Spinal cord (tissue), 9 donors: ENCODE measurements at regions not wholly inside any gene's neighbourhood (a gene's known extent, or its start where the extent isn't known, plus 50 kb on each side); places are given as distances from the start of the nearest gene placed in this dataset.

Experiments used
- DNase-seq, 6 donors: peaks; one replicate each; pipeline versions ENCODE4 v3.0.0 to v3.0.0-alpha.2; 2013 to 2015; ENCODE audit warnings: low spot score in 6 of 6, low read depth in 4 of 6
- H3K27ac ChIP-seq: one replicate; pipeline ENCODE4 v1.5.1; 2013; ENCODE audit warnings: low read depth, low read length, control low read depth
- H3K27me3 ChIP-seq: one replicate; pipeline ENCODE4 v1.6.1; 2013; ENCODE audit warnings: low read length; ENCODE audit not compliant: control insufficient read depth, insufficient read depth
- H3K36me3 ChIP-seq: one replicate; pipeline ENCODE4 v1.6.1; 2013; ENCODE audit warnings: low read length; ENCODE audit not compliant: control insufficient read depth, insufficient read depth
- H3K4me1 ChIP-seq: one replicate; pipeline ENCODE4 v1.6.1; 2013; ENCODE audit warnings: low read length; ENCODE audit not compliant: control insufficient read depth, insufficient read depth
- H3K4me3 ChIP-seq: one replicate; pipeline ENCODE4 v1.5.1; 2013; ENCODE audit warnings: low read depth, low read length, control low read depth
- H3K9me3 ChIP-seq: one replicate; pipeline ENCODE4 v1.6.1; 2013; ENCODE audit warnings: low read length; ENCODE audit not compliant: control insufficient read depth, insufficient read depth
- WGBS: methylation state at CpG from one replicate; pipeline ENCODE4 v1.1.5; 2013; ENCODE audit warnings: missing lambda C conversion rate; ENCODE audit not compliant: insufficient coverage; 5-methylcytosine and 5-hydroxymethylcytosine counted together
- donor health status: healthy.

DNA sequence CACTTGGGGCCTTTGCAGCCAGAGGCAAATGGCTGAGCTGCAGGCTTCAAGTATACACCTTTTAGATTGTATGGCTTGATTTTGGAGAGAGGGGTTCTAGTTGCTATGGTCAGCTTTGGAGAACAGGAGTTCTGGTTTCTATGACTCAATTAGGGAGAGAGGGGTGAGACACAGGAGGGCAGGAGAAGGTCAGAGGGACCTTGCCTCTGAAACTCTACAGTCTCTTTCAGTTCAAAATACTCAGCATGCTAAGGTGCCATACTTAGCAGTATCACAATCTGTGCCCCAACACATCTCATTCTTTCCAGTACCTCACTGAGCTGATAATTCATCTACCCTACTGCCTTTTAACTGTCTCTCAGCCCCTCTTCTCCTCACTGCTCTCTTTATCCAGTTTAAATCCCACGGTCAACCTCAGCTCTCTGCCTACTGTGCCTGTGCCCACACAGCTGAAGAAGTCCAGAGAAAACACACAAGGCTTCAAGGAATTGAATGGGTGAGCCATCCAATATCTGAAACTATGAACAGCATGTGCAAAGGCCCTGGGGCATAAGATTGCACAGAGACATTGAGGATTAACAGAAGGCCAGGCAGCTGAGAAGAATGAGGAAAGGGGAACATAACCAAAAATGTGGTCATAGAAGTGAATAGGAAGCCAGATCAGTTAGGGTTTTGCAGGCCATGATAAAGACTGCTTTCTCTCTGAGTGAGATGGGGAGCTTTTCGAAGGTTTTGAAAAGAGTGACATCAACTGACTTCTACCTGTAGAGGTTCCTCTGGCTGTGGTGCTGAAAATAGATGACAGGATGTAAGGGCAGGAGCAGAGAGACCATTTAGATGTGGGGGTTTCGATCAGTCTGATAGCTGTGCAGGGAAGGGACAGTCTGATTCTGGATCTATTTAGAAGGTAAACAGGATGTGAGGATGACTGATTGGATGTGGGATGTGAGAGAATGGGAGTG lies 54.5 kb upstream of the C3orf80 start:
- WGBS: 100% methylated on average over 2 of the region's 3 CpGs
- Histone ChIP-seq H3K4me1 (no peaks in the 10 kb centered on the region), H3K4me3 (no peak overlapping the region), H3K36me3 (no peaks in the 10 kb centered on the region), H3K9me3 (no peaks in the 10 kb centered on the region), H3K27me3 (no peaks in the 10 kb centered on the region), H3K27ac (no peak overlapping the region)
- DNase-seq: no peak

- Histone ChIP-seq H3K4me3 (no peak overlapping the region), H3K9me3 (no peaks in the 10 kb centered on the region), H3K36me3 (no peaks in the 10 kb centered on the region), H3K27ac (no peak overlapping the region), H3K27me3 (no peaks in the 10 kb centered on the region), H3K4me1 (no peaks in the 10 kb centered on the region)
- WGBS: 95% methylated on average over 2 of the region's 3 CpGs
- DNase-seq: no peak
Observed at GRCh38 chr3:160171813-160172212, 53.4 kb upstream of the C3orf80 start.

- no peaks in the 10 kb centered on the region for H3K9me3 ChIP-seq
- no peak overlapping the region for H3K4me3 ChIP-seq
- DNase-seq: no peak
- no peak overlapping the region for H3K27ac ChIP-seq
- 100% methylated on average over 1 of the region's 2 CpGs for WGBS
- no peaks in the 10 kb centered on the region for H3K27me3 ChIP-seq
- no peaks in the 10 kb centered on the region for H3K36me3 ChIP-seq
- no peaks in the 10 kb centered on the region for H3K4me1 ChIP-seq
Observed at GRCh38 chr3:160174621-160175020, 50.6 kb upstream of the C3orf80 start.
